PC-9 (cell line): ENCODE measurements at regions not wholly inside any gene's neighbourhood (a gene's known extent, or its start where the extent isn't known, plus 50 kb on each side); places are given as distances from the start of the nearest gene placed in this dataset.

ENCODE experiments used
- BruUV-seq: library from RNA; stranded (reverse); fragments of 400-500 nt; replicated peaks from 2 replicates; lab custom pipeline; 2021; lab: Mats Ljungman, UMichigan
- CTCF ChIA-PET: fragments of 300-600 bp; sonication (Branson Sonifier 250); formaldehyde crosslinking; loops from one replicate; lab custom pipeline; 2022; ENCODE audit warnings: antibody characterized with exemption; lab: Charles Lee
- POLR2A ChIA-PET: fragments of 300-600 bp; sonication (Branson Sonifier 250); formaldehyde crosslinking; loops from one replicate; lab custom pipeline; 2022; ENCODE audit warnings: antibody characterized with exemption; ENCODE audit not compliant: unreplicated experiment; lab: Charles Lee
- DNase-seq, 2 experiments: peaks; one replicate each; pipeline versions ENCODE4 v3.0.0 to v3.0.0-alpha.2; 2015 to 2022; ENCODE audit warnings: mixed read lengths in 1 of 2
- H2AFZ ChIP-seq: fragments of 200-600 bp; sonication (generic); 2 replicates; pipeline ENCODE4 v1.8.1; 2017; ENCODE audit warnings: antibody characterized with exemption
- H3F3A ChIP-seq: fragments of 200-600 bp; sonication (generic); 2 replicates; pipeline ENCODE4 v1.8.1; 2017; ENCODE audit warnings: antibody characterized with exemption, mild to moderate bottlenecking, low read depth; ENCODE audit not compliant: insufficient read depth
- H3K27ac ChIP-seq: fragments of 200-600 bp; sonication (generic); 2 replicates; pipeline ENCODE4 v1.6.1; 2016; ENCODE audit warnings: mixed run types
- H3K27me3 ChIP-seq: fragments of 200-600 bp; sonication (generic); 2 replicates; pipeline ENCODE4 v1.6.1; 2016; ENCODE audit warnings: low read depth, mixed run types; ENCODE audit not compliant: insufficient read depth
- H3K36me3 ChIP-seq: fragments of 200-600 bp; sonication (generic); 2 replicates; pipeline ENCODE4 v1.6.1; 2016; ENCODE audit warnings: low read depth, mixed run types
- H3K4me1 ChIP-seq: fragments of 200-600 bp; sonication (generic); replicated peaks from 2 replicates; pipeline ENCODE4 v1.6.1; 2016; ENCODE audit warnings: mixed run types; ENCODE audit not compliant: insufficient read depth
- H3K4me2 ChIP-seq: fragments of 200-600 bp; sonication (generic); 2 replicates; pipeline ENCODE4 v1.6.1; 2017; ENCODE audit warnings: mixed run types
- H3K4me3 ChIP-seq: fragments of 200-600 bp; sonication (generic); 2 replicates; pipeline ENCODE4 v1.6.1; 2016; ENCODE audit warnings: mixed run types
- H3K79me2 ChIP-seq: fragments of 200-600 bp; sonication (generic); 2 replicates; pipeline ENCODE4 v1.6.1; 2017; ENCODE audit warnings: low read depth, mixed run types
- H3K9me2 ChIP-seq: fragments of 200-600 bp; sonication (generic); 2 replicates; pipeline ENCODE4 v1.8.1; 2017; ENCODE audit warnings: mild to moderate bottlenecking; ENCODE audit not compliant: insufficient read depth
- H3K9me3 ChIP-seq: fragments of 200-600 bp; sonication (generic); 2 replicates; pipeline ENCODE4 v1.8.1; 2016; ENCODE audit warnings: low read depth; ENCODE audit not compliant: insufficient read depth
- H4K20me1 ChIP-seq: fragments of 200-600 bp; sonication (generic); 2 replicates; pipeline ENCODE4 v1.8.1; 2017; ENCODE audit not compliant: insufficient read depth
- CTCF ChIP-seq: fragments of 200-600 bp; sonication (generic); conservative IDR thresholded peaks from 2 replicates; pipeline ENCODE4 v1.6.1; 2017; ENCODE audit warnings: mixed run types, antibody characterized with exemption, mild to moderate bottlenecking, moderate library complexity
- EZH2 ChIP-seq: fragments of 200-600 bp; sonication (generic); IDR thresholded peaks from 2 replicates; pipeline ENCODE4 v1.8.0; 2017; ENCODE audit warnings: antibody characterized with exemption, low read depth
- intact Hi-C: fragments of 100-400 bp; cut with micrococcal nuclease; formaldehyde crosslinking; loops from one replicate; pipeline ENCODE4 v1.10.0; 2022; ENCODE audit not compliant: unreplicated experiment

DNA sequence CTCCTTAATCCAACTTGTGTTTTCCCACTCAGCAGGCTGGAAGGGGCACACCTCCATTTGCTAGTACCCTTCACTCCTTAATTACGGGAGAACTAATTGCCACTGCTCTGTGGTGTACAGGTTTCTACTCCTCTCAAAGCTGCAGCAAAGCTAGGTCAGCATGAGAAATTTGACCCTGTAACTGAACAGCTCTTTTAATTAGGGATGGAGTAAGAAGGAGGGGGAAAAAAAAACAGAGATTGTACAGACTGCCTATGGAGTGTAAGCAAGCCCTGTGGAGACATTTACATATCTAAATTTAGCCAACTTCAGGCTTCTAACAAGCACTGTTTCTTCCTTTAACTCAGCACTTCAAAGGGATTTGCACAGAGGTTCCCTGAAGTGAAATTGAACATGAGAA is 629.7 kb upstream of the SETBP1 start:
- Histone ChIP-seq H3K27me3 (no peaks in the 10 kb centered on the region), H3K4me1 (no peaks in the 10 kb centered on the region), H4K20me1 (no peaks in the 10 kb centered on the region), H3K9me3 (no peaks in the 10 kb centered on the region), H3K79me2 (no peaks in the 10 kb centered on the region), H3K9me2 (no peaks in the 10 kb centered on the region), H3K27ac (no peak overlapping the region), H3F3A (no peaks in the 10 kb centered on the region), H3K4me3 (no peak overlapping the region), H3K4me2 (no peak overlapping the region), H3K36me3 (no peaks in the 10 kb centered on the region), H2AFZ (no peak overlapping the region)
- no peak for DNase-seq
- intact Hi-C loops = loop anchor here (10.0 kb wide), 1 partner anchor 1514 kb away; no protein-coding TSS in a partner anchor
- ChIA-PET CTCF (no interaction called here), POLR2A (no interaction called here)
- no peak for TF ChIP-seq EZH2
- TF ChIP-seq CTCF = no peak
- BruUV-seq = no TSS peak

DNA sequence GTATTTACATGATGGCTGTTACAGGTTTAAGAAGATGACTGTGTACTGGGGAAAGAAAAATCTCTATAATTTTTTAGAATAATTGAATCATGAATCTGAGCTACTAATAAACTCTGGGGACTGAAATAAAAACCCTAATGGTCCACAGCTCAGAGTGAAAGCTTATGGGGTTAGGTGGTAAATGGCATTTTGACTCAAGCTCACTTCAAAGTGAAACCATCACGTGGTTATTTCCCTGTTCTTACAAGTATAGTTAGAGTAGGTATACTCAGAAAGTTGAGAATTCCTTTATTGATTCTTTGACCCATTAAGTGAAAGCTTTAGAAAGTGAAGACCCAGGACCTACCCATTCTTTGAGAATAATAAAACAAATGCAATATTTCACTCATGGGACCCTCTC is 626.2 kb upstream of the SETBP1 start:
- ChIA-PET POLR2A (no interaction called here), CTCF (interaction anchor here (0.6 kb wide), 1 partner anchor 84 kb away, joined by 3 read pairs; no protein-coding TSS in a partner anchor)
- no TSS peak for BruUV-seq
- no peak for DNase-seq
- Histone ChIP-seq H3K4me1 (no peaks in the 10 kb centered on the region), H3K79me2 (no peaks in the 10 kb centered on the region), H3K4me3 (no peak overlapping the region), H2AFZ (no peak overlapping the region), H3K9me3 (peaks cover 5% of the 10 kb centered on the region; the same call in 1 of the 2 replicates), H3F3A (no peaks in the 10 kb centered on the region), H4K20me1 (no peaks in the 10 kb centered on the region), H3K4me2 (no peak overlapping the region), H3K27me3 (no peaks in the 10 kb centered on the region), H3K36me3 (no peaks in the 10 kb centered on the region), H3K9me2 (no peaks in the 10 kb centered on the region), H3K27ac (no peak overlapping the region)
- intact Hi-C loops = loop anchor here (10.0 kb wide), 1 partner anchor 1510 kb away; no protein-coding TSS in a partner anchor
- no peak for TF ChIP-seq EZH2
- TF ChIP-seq CTCF = no peak

GRCh38 chr18:44060197-44060596 is 620.5 kb upstream of the SETBP1 start:
- TF ChIP-seq CTCF (no peak), EZH2 (no peak)
- ChIA-PET CTCF (no interaction called here), POLR2A (no interaction called here)
- Histone ChIP-seq H3K4me2 (no peak overlapping the region), H3K9me3 (peaks cover 5% of the 10 kb centered on the region; the same call in 1 of the 2 replicates), H3K4me3 (no peak overlapping the region), H3F3A (no peaks in the 10 kb centered on the region), H2AFZ (no peak overlapping the region), H3K79me2 (no peaks in the 10 kb centered on the region), H3K27me3 (no peaks in the 10 kb centered on the region), H4K20me1 (no peaks in the 10 kb centered on the region), H3K4me1 (no peaks in the 10 kb centered on the region), H3K9me2 (no peaks in the 10 kb centered on the region), H3K36me3 (no peaks in the 10 kb centered on the region), H3K27ac (no peak overlapping the region)
- no TSS peak for BruUV-seq
- intact Hi-C loops = no loop called here
- DNase-seq = no peak
